HG03175 (cell line): ENCODE measurements at regions not wholly inside any gene's neighbourhood (a gene's known extent, or its start where the extent isn't known, plus 50 kb on each side); places are given as distances from the start of the nearest gene placed in this dataset.

Experiments used
- ATAC-seq: cut with Tn5 transposase; IDR thresholded peaks from one replicate; pipeline ENCODE4 v1.9.1; 2021; ENCODE audit warnings: mild to moderate bottlenecking, moderate library complexity; ENCODE audit not compliant: unreplicated experiment

DNA sequence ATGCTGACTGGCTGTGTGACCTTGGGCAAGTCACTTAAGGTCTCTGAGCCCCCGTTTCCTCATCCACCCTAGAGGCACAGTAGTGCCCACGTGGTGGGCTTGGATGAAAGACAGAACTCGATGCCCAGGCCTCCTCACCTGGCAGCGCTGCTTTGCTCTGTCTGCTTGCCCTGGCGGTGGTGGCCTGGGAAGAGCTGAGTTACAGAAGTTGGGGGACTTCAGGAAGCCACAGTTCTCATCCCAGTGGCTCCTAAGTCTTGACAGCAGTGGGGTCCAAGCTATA lies 171.5 kb upstream of the IER5L start:
- ATAC-seq: no peak

DNA sequence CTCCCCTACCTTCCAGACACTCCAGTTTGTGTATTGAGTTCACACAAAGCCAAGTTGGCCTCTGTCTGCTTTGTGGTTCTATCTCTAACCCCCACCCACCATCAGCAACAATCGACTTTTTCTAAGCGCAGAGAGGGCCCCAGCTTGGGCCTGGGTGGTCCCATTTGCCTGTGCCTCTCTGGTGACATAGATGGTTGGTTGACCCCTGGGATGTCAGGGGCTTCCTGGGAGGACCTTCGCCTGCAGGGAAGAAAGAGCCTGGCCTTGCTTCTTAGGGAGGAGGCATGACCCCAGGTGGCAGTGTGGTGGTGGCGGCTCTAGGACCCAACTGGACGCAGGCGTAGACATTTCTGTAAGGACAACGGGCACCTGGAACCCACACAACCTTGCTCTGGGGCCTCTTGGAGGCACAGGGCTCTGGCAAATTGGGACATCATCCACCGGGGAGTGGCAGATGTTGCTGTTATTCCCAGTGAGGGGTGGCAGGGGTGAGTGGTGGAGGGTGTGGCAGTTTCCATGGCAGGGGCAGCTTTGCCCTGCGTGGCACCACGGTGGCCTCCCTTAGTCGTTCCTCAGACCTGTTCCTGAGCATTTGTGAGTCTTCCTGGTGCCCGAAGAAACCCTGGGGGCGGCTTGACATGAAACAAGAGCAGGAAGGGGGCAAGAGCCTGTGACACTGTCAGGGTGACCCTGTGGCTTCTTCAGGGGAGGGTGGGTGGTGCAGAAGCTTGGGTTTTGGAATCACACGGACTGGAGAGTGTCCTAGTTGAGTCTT lies 171.0 kb upstream of the IER5L start:
- no peak for ATAC-seq

DNA sequence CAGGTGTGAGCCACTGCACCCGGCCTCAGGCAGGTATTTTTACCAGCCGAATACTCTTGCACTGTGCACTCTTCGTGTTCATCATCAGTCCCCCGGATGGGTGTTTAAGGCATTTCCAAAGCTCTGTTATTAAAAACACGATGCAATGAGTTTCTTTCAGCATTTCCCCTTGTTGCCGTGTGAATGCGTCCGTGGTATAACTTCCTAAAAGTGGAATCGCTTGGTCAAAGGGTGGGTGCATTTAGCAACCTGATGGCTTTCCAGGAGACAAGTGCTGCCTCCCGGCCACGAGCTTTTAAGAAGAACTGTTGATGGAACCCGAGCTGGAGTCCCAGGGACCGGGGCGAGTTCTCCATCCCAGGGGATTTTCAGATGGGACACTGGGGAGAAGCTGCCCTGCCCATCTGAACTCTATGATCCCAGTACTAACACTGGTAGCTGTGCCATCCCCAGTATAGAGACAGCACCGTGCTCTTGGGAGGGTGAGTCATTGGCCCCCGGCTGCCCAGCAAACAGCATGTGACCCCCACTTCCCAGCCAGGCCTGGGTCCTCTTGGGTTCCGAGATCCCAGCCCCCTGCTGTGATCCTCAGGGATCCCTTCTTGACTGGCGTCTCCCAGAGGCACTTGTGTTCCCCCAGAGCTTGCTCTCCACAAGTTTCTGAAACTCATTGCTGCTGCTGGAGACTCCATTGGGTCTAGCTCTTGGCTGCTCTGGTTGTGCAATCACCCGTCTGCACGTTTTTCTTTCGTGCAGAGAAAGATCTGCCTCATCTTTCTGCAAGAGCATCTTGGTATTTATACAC lies 169.5 kb upstream of the IER5L start:
- no peak for ATAC-seq

DNA sequence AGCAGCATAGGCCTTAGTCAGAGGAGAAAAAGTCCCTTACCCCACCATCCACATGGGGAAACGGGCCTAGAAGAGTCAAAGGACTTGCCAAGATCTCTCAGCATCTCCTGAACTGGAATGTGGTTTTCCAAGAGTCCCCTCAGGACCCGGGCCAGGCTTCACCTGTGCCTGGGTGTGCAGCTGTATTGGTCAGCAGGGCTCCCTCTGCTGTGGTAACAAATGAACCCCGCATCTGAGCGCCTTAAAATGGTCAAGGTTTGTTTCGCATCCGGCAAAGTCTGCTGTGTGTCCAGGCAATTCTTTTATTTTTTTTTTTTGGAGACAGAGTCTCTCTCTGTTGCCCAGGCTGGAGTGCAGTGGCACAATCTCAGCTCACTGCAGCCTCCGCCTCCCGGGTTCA lies 168.0 kb upstream of the IER5L start:
- no peak for ATAC-seq

- ATAC-seq: no peak
These were observed 166.8 kb upstream of the IER5L start for GRCh38 chr9:129344641-129345495.

DNA sequence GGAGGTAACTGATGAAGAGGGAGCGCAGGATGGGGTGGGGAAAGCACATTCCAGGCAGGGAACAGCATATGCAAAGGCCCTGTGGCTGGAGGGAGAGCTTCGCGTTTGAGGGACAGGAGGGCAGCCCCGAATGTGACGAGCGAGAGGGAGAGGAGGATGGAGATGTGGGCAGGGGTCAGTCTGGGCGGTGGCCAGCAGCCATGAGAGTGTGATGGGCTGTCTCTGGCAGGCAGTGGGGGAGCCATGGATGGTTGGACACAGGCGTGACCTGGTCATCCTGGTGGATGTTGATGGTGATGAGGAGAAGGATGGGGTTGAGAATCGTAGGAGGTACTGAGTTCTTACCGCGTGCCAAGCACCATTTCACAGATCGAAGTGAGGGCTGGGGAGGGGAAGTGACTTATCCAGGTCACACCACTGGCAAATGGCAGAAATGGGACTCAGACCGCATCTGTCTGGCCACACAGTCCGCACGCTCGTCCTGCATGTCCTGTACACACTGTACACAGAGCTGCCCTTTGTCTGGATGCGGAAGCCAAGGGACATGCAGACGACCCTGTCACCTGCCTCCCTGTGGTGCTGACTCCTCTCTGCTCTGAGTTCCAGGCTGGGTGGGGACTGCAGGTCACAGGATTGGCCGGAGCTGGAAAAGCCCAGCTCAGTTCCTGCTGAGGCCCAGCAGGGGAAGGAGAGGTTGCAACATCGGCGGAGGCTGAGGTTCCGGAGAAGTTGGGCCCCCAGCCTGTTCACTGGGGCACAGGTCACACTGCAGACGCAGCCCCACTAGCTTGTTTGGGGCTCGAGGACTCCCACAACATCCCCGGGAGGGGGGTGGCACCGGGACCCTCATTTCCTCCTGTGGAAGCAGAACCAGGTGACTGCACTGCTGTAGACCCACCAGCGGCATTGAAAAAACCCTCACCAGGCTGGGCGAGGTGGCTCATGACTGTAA lies 165.6 kb upstream of the IER5L start:
- no peak for ATAC-seq

GRCh38 chr9:129342591-129343423 lies 164.7 kb upstream of the IER5L start:
- ATAC-seq: no peak

- ATAC-seq: no peak
These were observed 163.9 kb upstream of the IER5L start for GRCh38 chr9:129341987-129342348.

DNA sequence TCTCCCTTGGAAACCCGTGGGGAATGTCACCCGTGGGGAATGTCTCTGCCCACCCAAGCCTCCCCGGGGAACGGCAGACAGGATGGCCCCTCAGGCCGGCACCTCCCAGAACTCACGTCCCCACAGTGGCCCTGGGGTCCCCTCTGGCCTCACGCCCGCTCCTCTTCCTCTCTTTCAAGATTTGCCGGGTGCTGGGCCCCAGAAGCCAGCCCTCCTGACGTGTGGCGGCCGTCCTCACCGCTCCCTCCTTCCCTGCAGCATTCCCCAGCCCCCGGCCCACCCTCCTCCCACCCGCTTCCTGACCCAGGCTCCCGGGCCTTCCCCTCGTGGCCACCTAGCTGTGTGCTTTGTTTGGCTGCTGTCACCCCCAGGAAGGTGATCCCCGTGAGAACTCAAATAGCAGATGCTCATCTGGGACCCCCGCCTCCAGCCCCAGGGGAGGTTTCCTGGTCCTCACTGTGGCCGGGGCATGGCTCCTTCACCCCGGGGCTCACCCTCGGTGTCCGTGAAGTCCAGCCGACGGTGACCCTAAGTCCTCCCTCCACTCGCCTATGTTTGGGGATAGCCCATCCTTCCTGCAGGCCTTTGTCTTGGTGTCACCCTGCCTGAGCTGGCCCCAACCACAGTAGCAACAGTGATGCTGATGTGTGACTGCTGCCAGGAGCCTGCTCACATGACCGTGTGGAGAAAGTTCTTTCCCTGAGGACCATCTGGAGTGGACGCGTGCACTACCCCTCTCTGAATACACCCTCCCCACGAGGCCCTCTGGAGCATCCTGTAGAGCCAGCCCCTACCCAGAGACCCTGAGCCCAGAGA lies 163.3 kb upstream of the IER5L start:
- ATAC-seq: no peak

DNA sequence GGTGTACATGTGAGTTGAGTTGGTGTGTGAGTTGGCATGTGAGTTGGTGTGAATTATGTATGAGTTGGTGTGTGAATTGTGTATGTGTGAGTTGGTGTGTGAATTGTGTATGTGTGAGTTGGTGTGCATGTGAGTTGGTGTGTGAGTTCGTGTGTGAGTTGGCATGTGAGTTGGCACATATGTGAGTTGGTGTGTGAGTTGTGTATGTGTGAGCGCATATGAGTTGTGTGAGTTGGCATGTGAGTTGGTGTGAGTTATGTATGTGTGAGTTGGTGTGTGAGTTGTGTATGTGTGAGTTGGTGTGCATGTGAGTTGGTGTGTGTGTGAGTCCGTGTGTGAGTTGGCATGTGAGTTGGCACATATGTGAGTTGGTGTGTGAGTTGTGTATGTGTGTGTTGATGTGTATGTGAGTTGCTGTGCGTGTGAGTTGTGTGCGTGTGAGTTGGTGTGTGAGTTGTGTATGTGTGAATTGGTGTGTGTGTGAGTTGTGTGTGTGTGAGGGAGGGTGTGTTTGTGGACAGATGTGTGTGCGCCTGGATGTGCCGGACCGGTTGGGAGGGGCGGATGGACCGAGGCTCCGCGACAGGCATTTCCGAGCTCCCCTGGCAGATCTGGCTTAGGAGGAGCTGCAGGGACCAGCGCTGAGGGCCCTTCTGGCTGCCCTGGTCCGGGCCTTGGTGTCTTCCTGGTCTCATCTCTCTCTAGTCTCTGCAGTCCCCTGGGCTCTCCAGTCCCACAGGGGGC lies 162.5 kb upstream of the IER5L start:
- ATAC-seq: no peak

DNA sequence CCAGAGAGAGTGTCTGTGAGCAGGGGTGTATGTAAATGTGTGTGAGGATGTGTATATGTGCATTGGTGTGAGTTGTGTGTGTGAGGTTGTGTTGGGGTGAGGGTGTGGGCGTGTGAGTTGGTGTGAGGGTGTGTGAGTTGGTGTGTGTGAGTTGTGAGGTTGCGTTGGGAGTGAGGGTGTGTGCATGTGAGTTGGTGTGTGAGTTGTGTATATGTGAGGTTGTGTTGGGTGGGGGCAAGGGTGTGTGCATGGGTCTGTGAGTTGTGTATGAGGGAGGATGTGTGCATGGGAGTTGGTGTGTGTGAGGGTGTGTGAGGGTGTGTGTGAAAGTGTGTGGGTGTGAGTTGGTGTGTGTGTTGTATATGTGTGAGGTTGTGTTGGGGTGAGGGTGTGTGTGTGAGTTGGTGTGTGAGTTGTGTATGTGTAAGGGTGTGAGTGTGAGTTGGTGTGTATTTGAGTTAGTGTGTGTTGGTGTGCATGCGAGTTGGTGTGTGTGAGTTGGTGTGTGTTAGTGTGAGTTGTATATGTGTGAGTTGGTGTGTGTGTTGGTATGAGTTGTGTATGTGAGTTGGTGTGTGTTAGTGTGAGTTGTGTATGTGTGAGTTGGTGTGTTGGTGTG lies 161.6 kb upstream of the IER5L start:
- ATAC-seq: no peak

DNA sequence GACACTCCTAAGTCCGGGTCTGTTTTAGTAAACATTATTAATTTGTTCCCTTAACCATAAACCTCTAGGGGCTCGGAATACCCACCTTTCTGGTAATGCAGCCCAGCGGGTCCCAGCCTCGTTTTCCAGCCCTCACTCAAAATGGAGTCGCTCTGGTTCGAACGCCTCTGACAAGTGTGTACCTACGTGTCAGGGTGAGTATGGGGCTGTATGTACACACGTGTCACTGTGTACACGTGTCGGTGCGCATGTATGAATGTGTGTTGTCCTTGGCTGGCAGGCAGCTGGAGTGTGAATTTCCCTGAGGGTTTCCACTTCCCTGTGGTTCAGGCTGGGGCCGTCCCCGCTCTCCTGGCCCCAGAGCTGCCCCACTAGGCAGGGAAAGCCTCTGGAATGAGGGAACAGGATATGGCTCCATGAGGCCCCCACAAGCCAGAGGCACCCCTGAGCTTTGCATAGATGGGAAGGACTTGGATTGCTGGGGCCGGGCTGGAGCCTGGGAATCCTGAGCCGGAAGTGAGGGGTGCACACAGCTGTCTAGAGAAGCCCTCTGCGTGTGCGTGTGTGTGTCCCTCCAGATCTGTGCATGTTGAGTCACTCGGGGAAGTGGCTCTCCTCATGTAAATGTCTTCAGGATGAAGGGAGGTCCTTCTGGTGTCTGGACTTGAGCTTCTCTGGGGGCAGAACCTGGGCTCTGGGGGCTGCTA lies 160.8 kb upstream of the IER5L start:
- ATAC-seq: no peak

DNA sequence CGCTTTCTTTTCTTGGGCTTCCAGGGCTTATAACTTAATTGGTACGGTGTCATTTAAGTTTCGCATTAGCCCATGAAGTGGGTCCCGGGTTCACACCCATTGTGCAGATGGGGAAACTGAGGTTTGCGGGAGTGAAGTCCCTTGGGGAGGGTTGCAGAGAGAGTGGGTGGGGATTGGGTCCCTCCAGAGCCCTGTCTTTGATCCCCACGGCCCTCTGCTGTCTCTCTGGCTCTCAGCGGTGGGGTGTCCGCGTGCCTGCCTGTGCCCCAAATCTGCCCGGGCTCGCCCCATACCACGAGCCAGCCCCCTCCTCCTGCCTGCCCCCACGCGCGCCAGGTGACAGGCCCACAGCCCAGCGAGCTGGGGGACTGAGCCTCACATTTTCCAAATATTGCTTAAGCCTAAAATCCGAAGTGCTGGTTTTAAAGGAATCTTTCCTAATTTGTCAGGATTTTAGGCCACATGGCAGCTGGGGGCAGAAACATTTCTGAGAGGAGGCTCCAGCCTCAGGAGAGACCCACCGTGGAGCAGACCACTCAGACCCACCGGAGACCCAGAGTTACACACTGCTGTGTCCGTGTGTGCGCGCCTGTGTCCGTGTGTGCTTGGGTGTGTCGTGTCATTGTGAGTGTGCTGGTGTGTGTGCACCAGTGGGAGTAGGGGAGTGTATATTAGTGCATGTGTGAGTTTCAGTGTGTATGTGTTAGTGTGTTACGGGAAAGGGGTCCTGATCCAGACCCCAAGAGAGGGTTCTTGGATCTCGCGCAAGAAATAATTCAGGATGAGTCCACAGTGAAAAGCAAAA lies 159.5 kb upstream of the IER5L start:
- no peak for ATAC-seq

DNA sequence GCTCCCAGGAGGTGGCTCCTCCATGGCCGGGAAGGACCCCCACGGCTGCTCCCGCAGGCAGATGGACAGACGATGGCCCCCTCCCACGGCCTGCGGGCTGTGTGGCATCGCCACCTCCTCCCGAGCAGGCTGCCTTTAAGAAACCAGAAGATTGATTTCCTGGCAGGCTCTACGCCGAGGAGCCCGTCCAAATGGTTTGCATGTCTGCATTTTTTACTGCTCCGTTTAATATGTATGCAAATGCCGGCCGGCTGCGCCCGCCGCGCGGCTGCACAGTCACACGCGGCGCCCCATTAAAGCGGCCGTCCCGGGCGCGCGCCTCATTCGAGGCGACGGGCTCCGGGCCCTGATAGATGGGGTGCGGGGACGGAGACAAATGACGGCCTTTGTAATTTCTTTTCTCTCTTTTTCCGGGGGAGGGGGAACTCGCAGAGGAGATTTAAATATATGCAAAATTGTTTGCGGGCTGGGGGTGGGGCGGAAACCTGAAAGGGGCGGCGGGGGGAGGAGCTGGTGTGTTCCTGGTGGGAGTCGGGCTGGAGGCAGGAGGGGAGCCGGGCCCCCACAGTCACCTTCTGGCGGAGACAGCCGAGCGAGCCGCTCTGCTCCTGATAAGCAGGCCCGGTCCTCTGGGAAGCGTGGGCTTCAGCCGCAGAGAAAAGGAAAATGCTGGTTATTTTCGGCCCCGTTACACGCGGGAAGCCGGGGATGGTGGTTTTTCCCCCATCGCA lies 158.7 kb upstream of the IER5L start:
- ATAC-seq: no peak

DNA sequence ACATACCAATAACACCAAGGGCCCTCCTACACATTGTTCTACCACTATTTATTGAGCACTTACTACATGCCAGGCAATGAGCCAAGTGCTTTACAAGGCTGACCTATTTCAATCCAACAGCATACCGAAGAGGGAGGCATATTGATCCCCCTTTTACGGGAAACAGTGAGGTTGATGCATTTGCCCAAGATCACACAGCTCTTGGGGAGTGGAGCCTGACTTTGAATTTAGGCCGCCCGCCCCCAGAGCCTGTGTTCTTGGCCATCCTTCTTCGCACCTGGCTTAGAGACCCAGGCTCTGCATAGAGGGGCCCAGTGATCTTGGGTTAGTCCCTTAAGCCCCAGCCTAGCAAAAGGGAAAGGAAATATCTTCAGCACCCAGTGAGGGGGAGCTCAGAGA lies 158.1 kb upstream of the IER5L start:
- ATAC-seq: no peak
